Stomach (tissue), 4 donors: ENCODE measurements at regions not wholly inside any gene's neighbourhood (a gene's known extent, or its start where the extent isn't known, plus 50 kb on each side); places are given as distances from the start of the nearest gene placed in this dataset.

ENCODE experiments used
- CTCF ChIP-seq, 7 experiments: fragments of 450-650 bp in 4 of 7; fragments of 200-600 bp in 3 of 7; sonication (generic) in 3 of 7; IDR thresholded peaks; one replicate each; pipeline ENCODE4 v1.5.1; 2016 to 2019; ENCODE audit warnings: antibody characterized with exemption in 7 of 7, control low read depth in 2 of 7, mild to moderate bottlenecking in 1 of 7
- EP300 ChIP-seq: sonication (generic); formaldehyde crosslinking; IDR thresholded peaks from one replicate; pipeline ENCODE4 v1.6.1; 2017; ENCODE audit warnings: antibody characterized with exemption

GRCh38 chr15:96549136-96549535 lies 218.6 kb downstream of the NR2F2 start:
- TF ChIP-seq CTCF (IDR thresholded peaks at IDR 0.05), result no peak
- no peak for TF ChIP-seq EP300
